ENCODE measurements at regions not wholly inside any gene's neighbourhood (a gene's known extent, or its start where the extent isn't known, plus 50 kb on each side); places are given as distances from the start of the nearest gene placed in this dataset.

- no peak for DNase-seq (ENCODE audit: low read depth in 2 of 2)
These were observed 1116.3 kb downstream of the FAT4 start for GRCh38 chr4:126431049-126431448.

DNA sequence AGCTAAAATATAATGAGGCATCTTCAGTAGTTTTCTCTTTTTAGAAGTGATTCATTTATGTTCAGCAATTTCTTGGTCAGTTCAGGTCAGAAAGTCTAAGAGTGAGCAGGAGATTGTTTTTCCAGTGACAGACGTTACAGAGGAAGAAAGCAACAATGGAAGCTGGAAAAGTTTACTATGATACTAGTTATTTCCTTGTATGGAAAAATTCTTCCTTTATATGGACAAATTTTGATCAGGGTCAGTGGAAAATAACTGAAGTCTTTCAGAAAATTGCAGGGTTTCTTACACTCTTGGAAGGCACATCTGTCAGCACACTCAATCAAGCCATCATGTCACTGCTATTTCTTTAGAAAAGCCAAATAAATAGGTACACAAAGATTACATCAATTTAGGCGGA lies 1120.7 kb downstream of the FAT4 start:
- no peak for DNase-seq (ENCODE audit: low read depth in 2 of 2)

DNA sequence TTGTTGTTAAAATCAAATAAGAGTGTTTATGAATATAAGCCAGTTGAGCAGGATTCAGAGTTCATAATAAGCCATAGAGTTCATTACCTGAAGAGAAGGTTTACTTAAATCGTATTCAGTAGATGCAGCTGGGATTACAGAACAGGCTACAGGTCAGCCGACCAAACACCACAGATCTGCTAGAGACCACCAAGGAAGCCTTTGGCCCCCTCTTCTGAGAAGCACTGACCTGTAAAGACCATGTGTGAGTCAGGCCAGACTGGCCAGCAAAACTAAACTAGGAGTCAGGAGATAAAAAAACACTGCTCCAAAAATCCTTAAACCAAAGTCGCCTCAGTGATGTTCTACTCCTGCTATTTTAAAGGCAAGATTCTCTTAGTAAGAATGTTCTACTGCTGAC lies 1125.5 kb downstream of the FAT4 start:
- DNase-seq (ENCODE audit: low read depth in 2 of 2), result no peak

DNA sequence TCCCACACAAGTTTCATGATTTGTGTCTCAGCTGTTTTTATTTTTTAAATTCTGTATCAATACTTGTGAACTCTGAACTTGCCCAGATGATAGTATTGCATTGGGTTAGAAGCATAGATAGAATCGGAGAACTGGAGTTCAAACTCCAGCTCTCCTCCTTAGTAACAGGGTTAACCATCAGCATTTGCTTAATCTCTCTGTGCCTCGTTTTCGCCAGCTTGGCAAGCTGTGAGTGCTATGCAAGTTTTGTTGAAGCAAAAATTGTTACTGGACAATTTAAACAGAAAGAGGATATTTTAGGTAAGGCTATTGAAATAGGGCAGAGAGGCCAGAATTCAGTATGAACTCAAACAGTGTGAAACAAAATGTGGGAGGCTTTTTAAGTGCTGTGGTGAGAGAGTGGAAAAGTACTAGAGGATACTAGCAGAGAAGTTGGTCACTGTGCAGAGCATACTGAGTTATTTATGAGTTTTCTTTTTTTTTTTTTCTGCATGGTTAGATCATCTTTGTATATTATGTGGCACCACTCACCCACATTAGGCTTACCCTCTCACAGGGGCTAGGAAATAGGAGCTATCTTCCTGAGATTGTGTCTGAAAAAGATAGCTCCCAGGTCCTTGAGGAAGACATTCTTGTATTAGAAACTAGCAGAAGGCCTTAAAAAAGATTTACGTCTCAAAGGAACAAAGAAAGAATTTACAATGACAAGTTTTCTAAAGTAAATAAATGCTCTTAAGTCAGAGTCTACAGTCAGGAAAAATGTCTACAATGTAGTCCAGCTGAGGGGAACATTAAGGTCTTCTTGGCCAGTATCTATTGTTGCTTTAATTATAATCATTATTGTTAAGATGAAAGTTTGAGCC lies 1126.6 kb downstream of the FAT4 start:
- no peak for DNase-seq (ENCODE audit: low read depth in 2 of 2)

DNA sequence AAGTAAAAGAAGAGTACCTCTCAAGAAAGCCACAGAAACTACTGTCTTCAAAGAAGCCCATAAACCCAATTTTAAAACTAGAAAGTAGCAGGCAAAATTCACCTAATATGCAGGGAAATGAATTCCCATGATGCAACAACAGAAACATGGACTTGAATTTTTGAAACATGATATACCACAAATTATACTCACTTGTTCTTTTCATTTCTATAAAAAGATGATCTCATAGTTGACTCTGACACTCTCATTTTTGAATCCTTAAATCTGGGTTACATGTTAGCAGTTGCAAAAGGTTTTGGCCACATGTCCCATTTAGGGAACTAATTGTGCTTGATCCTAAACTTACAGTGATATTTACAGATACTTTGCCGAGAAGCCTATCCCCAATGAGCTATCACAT lies 1130.8 kb downstream of the FAT4 start:
- DNase-seq (ENCODE audit: low read depth in 2 of 2), result no peak

DNA sequence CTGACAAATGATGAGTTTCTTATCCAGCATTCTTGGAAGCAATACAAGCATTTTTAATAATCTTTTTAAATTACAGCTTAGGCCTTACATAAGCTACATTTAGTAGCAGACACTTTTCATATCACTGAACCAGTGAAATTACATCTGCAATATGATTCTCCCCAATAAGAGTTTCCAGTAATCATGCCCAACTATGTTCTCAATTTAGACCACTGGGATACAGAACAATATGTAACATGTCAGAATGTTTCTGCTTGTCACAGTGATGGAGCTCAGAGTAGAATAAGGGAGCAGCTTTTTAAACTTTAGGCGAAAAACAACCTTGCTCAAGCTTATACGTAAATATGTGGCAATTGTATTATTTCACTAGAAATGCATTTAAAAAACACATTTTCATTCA lies 1132.2 kb downstream of the FAT4 start:
- DNase-seq (ENCODE audit: low read depth in 2 of 2), result no peak

DNA sequence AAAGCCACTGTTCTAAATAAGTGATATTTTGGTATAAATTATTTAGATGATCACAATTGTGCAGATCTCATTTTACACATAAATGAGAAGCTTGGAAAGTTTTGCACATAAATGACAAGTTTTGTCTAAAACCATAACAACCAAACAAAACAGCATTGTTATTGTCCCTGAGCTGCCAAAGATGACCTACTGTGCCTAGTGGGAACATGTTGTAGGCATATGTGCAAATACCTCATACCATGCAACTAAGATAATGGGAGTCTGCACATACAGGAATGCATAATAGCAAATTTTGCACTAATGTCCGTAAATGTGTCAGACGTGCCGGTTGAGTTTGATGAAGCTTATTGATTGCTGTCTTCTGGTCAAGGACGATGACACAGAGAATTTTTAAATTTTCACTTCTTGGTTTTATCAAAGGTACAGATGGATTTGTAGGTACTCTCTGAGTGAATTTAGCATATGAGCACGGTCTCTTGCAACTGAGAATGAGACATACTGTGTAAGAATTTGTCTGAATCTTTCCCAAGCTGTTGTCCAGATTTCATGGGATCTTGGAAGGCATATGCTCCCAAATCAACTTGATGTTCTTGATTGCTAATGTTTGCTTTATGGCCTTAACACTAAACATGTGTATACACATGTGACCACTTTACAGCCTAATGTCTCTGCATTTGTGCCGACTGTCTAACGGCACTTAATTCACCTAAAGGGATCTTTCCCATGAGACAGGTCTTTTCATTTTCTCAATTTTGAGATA lies 1133.5 kb downstream of the FAT4 start:
- DNase-seq (ENCODE audit: low read depth in 2 of 2), result no peak

- no peak for DNase-seq (ENCODE audit: low read depth in 2 of 2)
These were observed 1136.6 kb downstream of the FAT4 start for GRCh38 chr4:126451237-126451873.

DNA sequence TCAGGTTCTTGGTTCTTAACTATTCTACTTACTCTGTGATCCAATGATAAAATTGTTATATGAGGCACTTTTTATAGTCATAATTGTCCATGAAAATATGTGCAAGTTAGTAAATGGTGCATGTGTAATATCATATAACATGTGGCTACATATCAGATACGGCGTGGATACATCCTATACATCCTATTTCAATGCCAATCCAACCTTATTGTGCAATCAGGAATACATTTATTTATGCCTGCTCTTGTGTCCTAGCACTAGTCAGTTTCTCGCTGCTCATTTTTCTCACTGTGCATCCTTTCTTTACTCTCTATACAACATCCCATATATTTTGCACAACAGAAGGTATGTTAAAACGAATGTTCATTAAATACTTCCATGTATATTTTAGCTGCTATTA lies 1141.1 kb downstream of the FAT4 start:
- no peak for DNase-seq (ENCODE audit: low read depth in 2 of 2)

- no peak for DNase-seq (ENCODE audit: low read depth in 2 of 2)
These were observed 1144.2 kb downstream of the FAT4 start for GRCh38 chr4:126458993-126459392.

- DNase-seq (ENCODE audit: low read depth in 2 of 2), result no peak
These were observed 1150.6 kb downstream of the FAT4 start for GRCh38 chr4:126465341-126465740.

GRCh38 chr4:126466848-126467247 lies 1152.1 kb downstream of the FAT4 start:
- DNase-seq (ENCODE audit: low read depth in 2 of 2), result no peak

- no peak for DNase-seq (ENCODE audit: low read depth in 2 of 2)
These were observed 1153.4 kb downstream of the FAT4 start for GRCh38 chr4:126468144-126468543.

DNA sequence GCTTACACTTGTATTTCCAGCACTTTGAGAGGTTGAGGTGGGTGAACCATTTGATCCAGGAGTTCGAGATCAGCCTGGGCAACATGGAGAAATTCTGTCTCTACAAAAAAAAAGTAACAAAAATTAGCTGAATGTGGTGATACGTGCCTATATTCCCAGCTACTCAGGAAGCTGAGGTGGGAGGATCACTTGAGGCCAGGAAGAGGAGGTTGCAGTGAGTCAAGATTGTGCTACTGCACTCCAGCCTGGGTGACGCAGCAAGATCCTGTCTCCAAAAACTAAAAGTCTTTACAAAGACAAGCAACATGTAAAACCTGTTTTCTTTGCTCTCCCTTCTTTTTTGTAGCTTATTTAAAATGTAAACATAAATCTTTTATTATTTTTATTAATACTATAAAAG lies 1156.1 kb downstream of the FAT4 start:
- DNase-seq (ENCODE audit: low read depth in 2 of 2), result no peak

- no peak for DNase-seq (ENCODE audit: low read depth in 2 of 2)
These were observed 1157.0 kb upstream of the INTU start for GRCh38 chr4:126475730-126476129.

GRCh38 chr4:126479709-126480108 lies 1153.0 kb upstream of the INTU start:
- DNase-seq (ENCODE audit: low read depth in 2 of 2), result no peak

DNA sequence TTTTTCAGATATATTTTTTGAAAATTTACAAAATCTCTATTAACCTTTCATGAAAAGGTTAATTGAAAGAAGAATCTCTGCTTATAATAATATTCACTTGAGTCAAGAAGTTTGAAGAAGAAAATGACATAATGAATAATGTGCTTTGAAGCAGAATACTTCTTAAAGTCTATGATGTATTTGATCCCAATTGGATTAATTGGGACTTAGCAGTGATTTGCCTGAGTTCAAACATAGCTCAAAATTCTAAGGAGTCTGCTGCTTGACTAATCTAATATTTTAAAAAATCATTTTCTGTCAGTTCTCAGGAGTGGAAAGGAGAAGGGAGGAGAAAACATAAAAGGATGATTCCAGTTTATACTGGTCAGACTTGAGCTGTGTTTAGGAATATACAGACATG lies 1150.4 kb upstream of the INTU start:
- DNase-seq (ENCODE audit: low read depth in 2 of 2), result no peak

DNA sequence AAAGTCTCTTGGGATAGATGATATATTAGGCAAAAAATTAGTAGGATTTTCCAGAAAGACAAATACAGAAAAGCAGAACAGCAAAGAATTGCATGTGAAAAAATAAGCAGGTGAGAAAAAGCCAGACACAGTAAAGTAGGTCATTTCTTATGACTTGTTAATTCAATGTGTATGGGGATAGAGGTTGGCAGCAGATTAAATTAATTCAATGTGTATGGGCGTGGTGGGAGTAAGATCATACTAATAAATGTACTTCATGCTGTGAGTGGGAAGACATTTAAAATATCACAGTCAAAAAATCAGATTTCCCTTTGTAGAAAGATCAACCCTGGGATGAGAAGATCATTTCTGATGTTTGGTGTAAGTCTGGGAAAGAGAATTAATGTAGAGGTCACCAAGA lies 1146.4 kb upstream of the INTU start:
- DNase-seq (ENCODE audit: low read depth in 2 of 2), result no peak

- DNase-seq (ENCODE audit: low read depth in 2 of 2), result no peak
These were observed 1142.8 kb upstream of the INTU start for GRCh38 chr4:126489826-126490463.

- DNase-seq (ENCODE audit: low read depth in 2 of 2), result no peak
These were observed 1137.5 kb upstream of the INTU start for GRCh38 chr4:126495163-126495752.

GRCh38 chr4:126512979-126513378 lies 1119.8 kb upstream of the INTU start:
- DNase-seq (ENCODE audit: low read depth in 2 of 2), result no peak

DNA sequence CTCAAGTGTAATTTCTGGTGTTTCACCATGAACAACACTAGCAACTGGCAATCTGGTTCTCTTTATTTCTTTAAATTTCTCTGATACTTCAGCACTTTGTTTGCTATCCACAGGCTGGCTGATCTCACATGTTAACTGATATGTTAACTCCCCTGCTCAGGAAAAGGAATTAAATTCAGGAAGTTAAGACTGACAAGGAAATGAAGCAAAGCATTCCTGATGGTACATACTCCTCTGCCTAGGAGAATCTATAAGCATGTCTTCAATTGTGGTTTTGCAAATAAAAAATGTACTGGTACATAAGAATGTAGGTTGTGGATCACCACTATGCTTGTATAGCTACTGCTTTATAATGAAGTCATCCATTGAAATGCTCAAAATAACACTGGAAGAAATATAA lies 1119.2 kb upstream of the INTU start:
- DNase-seq (ENCODE audit: low read depth in 2 of 2), result no peak
